Endothelial cell of umbilical vein (primary cell): ENCODE measurements at regions not wholly inside any gene's neighbourhood (a gene's known extent, or its start where the extent isn't known, plus 50 kb on each side); places are given as distances from the start of the nearest gene placed in this dataset.

Experiments
- EZH2 ChIP-seq: IDR thresholded peaks from 2 replicates; pipeline ENCODE4 v1.6.1; 2012; ENCODE audit warnings: borderline replicate concordance, low read depth, mild to moderate bottlenecking, moderate library complexity, low read length, inconsistent platforms; ENCODE audit not compliant: severe bottlenecking
- FOS ChIP-seq: IDR thresholded peaks from 2 replicates; pipeline ENCODE4 v1.6.1; 2011; ENCODE audit warnings: mild to moderate bottlenecking, low read length, moderate library complexity, borderline replicate concordance; ENCODE audit not compliant: insufficient read depth
- GATA2 ChIP-seq: IDR thresholded peaks from 2 replicates; pipeline ENCODE4 v1.7.0; 2011; ENCODE audit warnings: low read depth, mild to moderate bottlenecking, moderate library complexity, mixed read lengths, low read length; ENCODE audit not compliant: insufficient read length, insufficient read depth
- JUN ChIP-seq: IDR thresholded peaks from 2 replicates; pipeline ENCODE4 v1.6.1; 2011; ENCODE audit warnings: borderline replicate concordance, low read depth; ENCODE audit not compliant: insufficient read length, insufficient read depth
- POLR2A ChIP-seq: IDR thresholded peaks from 2 replicates; pipeline ENCODE4 v1.6.1; 2012; ENCODE audit warnings: low read depth, mild to moderate bottlenecking, control low read depth, low read length
- POLR2AphosphoS5 ChIP-seq: IDR thresholded peaks from 2 replicates; pipeline ENCODE4 v1.6.1; 2012; ENCODE audit warnings: low read depth, mild to moderate bottlenecking, control low read depth, low read length, moderate library complexity; ENCODE audit not compliant: insufficient read depth
- TF ChIP-seq, protein P1 (sequence below), 2 donors: IDR thresholded peaks; 1 replicate in 1 of 2; 2 replicates in 1 of 2; pipeline ENCODE4 v1.5.1; 2011; ENCODE audit warnings: low read length in 2 of 2, mild to moderate bottlenecking in 2 of 2, moderate library complexity in 2 of 2, control low read depth in 1 of 2, inconsistent platforms in 1 of 2, low read depth in 1 of 2; ENCODE audit not compliant: insufficient read depth in 1 of 2; ENCODE audit errors: extremely low read depth in 1 of 2
- TF ChIP-seq, protein P2 (sequence below): IDR thresholded peaks from 2 replicates; pipeline ENCODE4 v1.6.1; 2011; ENCODE audit not compliant: insufficient read depth, insufficient read length

DNA sequence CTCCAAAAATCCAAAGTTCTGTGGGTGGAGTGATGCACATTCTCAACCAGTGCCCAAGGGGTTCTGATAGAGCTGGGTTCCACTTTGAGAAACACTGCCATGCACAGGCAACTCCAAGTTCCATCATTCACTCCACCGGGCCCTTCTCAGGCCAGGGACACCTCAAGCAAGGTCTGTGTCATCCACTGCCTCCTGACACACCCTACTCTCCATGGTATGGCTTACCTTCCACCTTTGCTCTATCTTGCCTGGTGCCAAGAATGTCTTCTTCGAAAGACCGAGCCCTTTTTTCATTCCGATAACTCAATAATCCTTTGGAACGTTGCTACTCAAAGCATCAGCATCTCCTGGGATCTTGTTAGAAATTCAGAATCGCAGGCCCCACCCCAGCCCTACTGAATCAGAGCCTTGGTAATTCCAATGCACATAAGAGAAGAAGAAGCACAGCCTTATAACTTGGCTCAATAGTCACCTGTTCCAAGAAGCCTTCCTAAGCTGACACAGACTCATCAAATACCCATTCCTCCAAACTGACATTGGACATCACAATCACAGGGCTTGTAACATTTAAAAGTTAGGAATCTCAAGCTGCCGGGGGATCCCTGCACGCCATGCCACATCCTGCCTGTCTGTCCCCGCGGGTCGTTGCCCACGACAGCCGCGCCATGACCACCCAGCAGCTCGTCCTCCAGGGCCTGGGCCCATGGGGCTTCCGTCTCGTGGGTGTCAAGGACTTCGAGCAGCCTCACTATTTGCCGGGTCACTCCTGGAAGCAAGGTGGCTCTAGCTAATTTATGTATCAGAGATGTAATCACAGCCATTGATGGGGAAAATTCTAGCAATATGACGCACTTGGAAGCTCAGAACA, 66.4 kb downstream of the VCPKMT start:
- TF ChIP-seq GATA2 (no peak), POLR2AphosphoS5 (no peak), EZH2 (no peak), POLR2A (no peak), FOS (no peak), JUN (no peak)
- TF ChIP-seq, protein P1, sequence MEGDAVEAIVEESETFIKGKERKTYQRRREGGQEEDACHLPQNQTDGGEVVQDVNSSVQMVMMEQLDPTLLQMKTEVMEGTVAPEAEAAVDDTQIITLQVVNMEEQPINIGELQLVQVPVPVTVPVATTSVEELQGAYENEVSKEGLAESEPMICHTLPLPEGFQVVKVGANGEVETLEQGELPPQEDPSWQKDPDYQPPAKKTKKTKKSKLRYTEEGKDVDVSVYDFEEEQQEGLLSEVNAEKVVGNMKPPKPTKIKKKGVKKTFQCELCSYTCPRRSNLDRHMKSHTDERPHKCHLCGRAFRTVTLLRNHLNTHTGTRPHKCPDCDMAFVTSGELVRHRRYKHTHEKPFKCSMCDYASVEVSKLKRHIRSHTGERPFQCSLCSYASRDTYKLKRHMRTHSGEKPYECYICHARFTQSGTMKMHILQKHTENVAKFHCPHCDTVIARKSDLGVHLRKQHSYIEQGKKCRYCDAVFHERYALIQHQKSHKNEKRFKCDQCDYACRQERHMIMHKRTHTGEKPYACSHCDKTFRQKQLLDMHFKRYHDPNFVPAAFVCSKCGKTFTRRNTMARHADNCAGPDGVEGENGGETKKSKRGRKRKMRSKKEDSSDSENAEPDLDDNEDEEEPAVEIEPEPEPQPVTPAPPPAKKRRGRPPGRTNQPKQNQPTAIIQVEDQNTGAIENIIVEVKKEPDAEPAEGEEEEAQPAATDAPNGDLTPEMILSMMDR (IDR thresholded peaks at IDR 0.05; ENCODE audit: extremely low read depth in 1 of 2, insufficient read depth in 1 of 2, low read depth in 1 of 2, low read length in 2 of 2): no peak
- TF ChIP-seq, protein P2, sequence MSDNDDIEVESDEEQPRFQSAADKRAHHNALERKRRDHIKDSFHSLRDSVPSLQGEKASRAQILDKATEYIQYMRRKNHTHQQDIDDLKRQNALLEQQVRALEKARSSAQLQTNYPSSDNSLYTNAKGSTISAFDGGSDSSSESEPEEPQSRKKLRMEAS: no peak
